CD14-positive monocyte (primary cell): ENCODE measurements at regions not wholly inside any gene's neighbourhood (a gene's known extent, or its start where the extent isn't known, plus 50 kb on each side); places are given as distances from the start of the nearest gene placed in this dataset.

Source experiments
- DNase-seq, 3 donors: peaks; one replicate each; pipeline ENCODE4 v3.0.0-alpha.2; 2011 to 2022
- H2AFZ ChIP-seq: 2 replicates; pipeline ENCODE4 v1.6.0; 2012; ENCODE audit warnings: mild to moderate bottlenecking, low read depth, low read length, inconsistent platforms; ENCODE audit not compliant: insufficient read depth, poor library complexity, severe bottlenecking
- H3K27ac ChIP-seq, 2 donors: 1 replicate in 1 of 2; 2 replicates in 1 of 2; pipeline ENCODE4 v1.5.1; 2012 to 2013; ENCODE audit warnings: low read length in 2 of 2, control low read depth in 1 of 2, inconsistent platforms in 1 of 2, low read depth in 1 of 2, mild to moderate bottlenecking in 1 of 2
- H3K27me3 ChIP-seq, 2 donors: one replicate each; pipeline versions ENCODE4 v1.6.0 to v1.6.1; 2011 to 2013; ENCODE audit warnings: low read length in 2 of 2; ENCODE audit not compliant: control insufficient read depth in 2 of 2, insufficient read depth in 2 of 2
- H3K36me3 ChIP-seq, 2 donors: replicated peaks in 1 of 2; 1 replicate in 1 of 2; 2 replicates in 1 of 2; pipeline versions ENCODE4 v1.5.1 to v1.6.1; 2012 to 2013; ENCODE audit warnings: low read length in 2 of 2, control low read depth in 1 of 2, inconsistent platforms in 1 of 2, mild to moderate bottlenecking in 1 of 2; ENCODE audit not compliant: insufficient read depth in 2 of 2, control insufficient read depth in 1 of 2
- H3K4me1 ChIP-seq, 2 donors: 1 replicate in 1 of 2; 2 replicates in 1 of 2; pipeline versions ENCODE4 v1.5.1 to v1.6.1; 2012 to 2013; ENCODE audit warnings: low read length in 2 of 2, control low read depth in 1 of 2, inconsistent platforms in 1 of 2, mild to moderate bottlenecking in 1 of 2, moderate library complexity in 1 of 2; ENCODE audit not compliant: insufficient read depth in 2 of 2, control insufficient read depth in 1 of 2
- H3K4me2 ChIP-seq: replicated peaks from 2 replicates; pipeline ENCODE3; 2012; ENCODE audit warnings: low read length, moderate library complexity, mild to moderate bottlenecking; ENCODE audit not compliant: poor library complexity, severe bottlenecking; ENCODE audit errors: extremely low read depth
- H3K4me3 ChIP-seq, 3 experiments: fragments of 200-600 bp in 1 of 3; sonication (generic) in 1 of 3; replicated peaks in 1 of 3; 1 replicate in 2 of 3; 2 replicates in 1 of 3; pipeline ENCODE4 v1.5.1; 2011 to 2013; ENCODE audit warnings: low read length in 3 of 3, mild to moderate bottlenecking in 3 of 3, control low read depth in 2 of 3, low read depth in 2 of 3, inconsistent platforms in 1 of 3, moderate library complexity in 1 of 3
- H3K79me2 ChIP-seq: 2 replicates; pipeline ENCODE4 v1.6.0; 2012; ENCODE audit warnings: mild to moderate bottlenecking, control low read depth, inconsistent platforms, low read length, moderate library complexity; ENCODE audit not compliant: insufficient read depth
- H3K9ac ChIP-seq: 2 replicates; pipeline ENCODE4 v1.6.0; 2017; ENCODE audit warnings: low read length, mild to moderate bottlenecking; ENCODE audit not compliant: insufficient read depth, poor library complexity, severe bottlenecking
- H3K9me3 ChIP-seq, 2 donors: replicated peaks in 1 of 2; 1 replicate in 1 of 2; 2 replicates in 1 of 2; pipeline versions ENCODE4 v1.5.1 to v1.6.1; 2012 to 2013; ENCODE audit warnings: low read length in 2 of 2, control low read depth in 1 of 2; ENCODE audit not compliant: control insufficient read depth in 1 of 2, insufficient read depth in 1 of 2
- H4K20me1 ChIP-seq: 2 replicates; pipeline ENCODE4 v1.6.0; 2012; ENCODE audit warnings: mild to moderate bottlenecking, low read length, control low read depth, moderate library complexity; ENCODE audit not compliant: insufficient read depth
- H3K27ac Mint-ChIP-seq, 7 donors: one replicate each; pipeline ENCODE4 v1.8.0; 2020; ENCODE audit warnings: mild to moderate bottlenecking in 7 of 7, mixed read lengths in 7 of 7, moderate library complexity in 6 of 7, inconsistent platforms in 2 of 7
- H3K27me3 Mint-ChIP-seq, 3 donors: one replicate each; pipeline ENCODE4 v1.8.0; 2021 to 2022; ENCODE audit warnings: low read depth in 3 of 3, mild to moderate bottlenecking in 3 of 3, mixed read lengths in 3 of 3, moderate library complexity in 3 of 3, inconsistent platforms in 1 of 3
- H3K36me3 Mint-ChIP-seq, 2 donors: one replicate each; pipeline ENCODE4 v1.8.0; 2020; ENCODE audit warnings: mixed read lengths in 2 of 2, inconsistent platforms in 1 of 2, mild to moderate bottlenecking in 1 of 2
- H3K4me1 Mint-ChIP-seq: one replicate; pipeline ENCODE4 v1.8.0; 2020; ENCODE audit warnings: mild to moderate bottlenecking, mixed read lengths
- H3K4me3 Mint-ChIP-seq, 2 donors: one replicate each; pipeline ENCODE4 v1.8.0; 2020; ENCODE audit warnings: mild to moderate bottlenecking in 2 of 2, mixed read lengths in 2 of 2, moderate library complexity in 1 of 2
- H3K9me3 Mint-ChIP-seq, 7 donors: one replicate each; pipeline ENCODE4 v1.8.0; 2020 to 2022; ENCODE audit warnings: mixed read lengths in 7 of 7, mild to moderate bottlenecking in 6 of 7, moderate library complexity in 6 of 7, inconsistent platforms in 2 of 7
- WGBS: methylation state at CpG from one replicate; pipeline ENCODE4 v1.1.5; 2013; ENCODE audit warnings: missing lambda C conversion rate; ENCODE audit not compliant: insufficient coverage; 5-methylcytosine and 5-hydroxymethylcytosine counted together
- intact Hi-C, 2 donors: fragments of 100-400 bp; cut with micrococcal nuclease; formaldehyde crosslinking; loops; one replicate each; pipeline versions ENCODE4 v1.15.0 to v1.15.1; 2023
- TF ChIP-seq, protein P1 (sequence below): fragments of 200-600 bp; IDR thresholded peaks from one replicate; pipeline ENCODE4 v1.8.0; 2022; ENCODE audit warnings: antibody characterized with exemption, mild to moderate bottlenecking

DNA sequence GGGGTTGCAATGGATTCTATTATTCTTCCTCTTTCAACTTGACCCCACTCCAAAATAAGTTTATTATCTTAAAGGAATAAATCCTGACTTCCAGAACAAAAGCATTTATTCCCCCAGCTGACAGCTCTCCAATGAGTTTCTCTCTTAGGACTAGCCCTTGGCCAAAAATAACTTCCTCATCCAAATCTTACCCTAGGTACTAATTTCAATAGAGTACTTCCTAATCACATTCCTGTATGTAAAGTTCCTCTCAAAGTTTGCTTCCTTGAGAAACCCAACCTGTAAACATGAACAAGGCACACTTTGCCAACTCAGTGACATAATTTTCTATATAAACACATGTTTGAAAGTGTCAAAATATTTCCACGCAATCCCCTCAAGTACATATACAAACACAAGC lies 671.2 kb upstream of the GALNTL6 start:
- Histone ChIP-seq H4K20me1 (no peaks in the 10 kb centered on the region), H3K9me3 (no peaks in the 10 kb centered on the region), H3K27me3 (no peaks in the 10 kb centered on the region), H3K79me2 (no peaks in the 10 kb centered on the region), H3K4me1 (no peaks in the 10 kb centered on the region), H2AFZ (no peak overlapping the region), H3K4me3 (no peak overlapping the region), H3K9ac (no peak overlapping the region), H3K4me2 (no peak overlapping the region), H3K36me3 (no peaks in the 10 kb centered on the region), H3K27ac (no peak overlapping the region)
- TF ChIP-seq, protein P1, sequence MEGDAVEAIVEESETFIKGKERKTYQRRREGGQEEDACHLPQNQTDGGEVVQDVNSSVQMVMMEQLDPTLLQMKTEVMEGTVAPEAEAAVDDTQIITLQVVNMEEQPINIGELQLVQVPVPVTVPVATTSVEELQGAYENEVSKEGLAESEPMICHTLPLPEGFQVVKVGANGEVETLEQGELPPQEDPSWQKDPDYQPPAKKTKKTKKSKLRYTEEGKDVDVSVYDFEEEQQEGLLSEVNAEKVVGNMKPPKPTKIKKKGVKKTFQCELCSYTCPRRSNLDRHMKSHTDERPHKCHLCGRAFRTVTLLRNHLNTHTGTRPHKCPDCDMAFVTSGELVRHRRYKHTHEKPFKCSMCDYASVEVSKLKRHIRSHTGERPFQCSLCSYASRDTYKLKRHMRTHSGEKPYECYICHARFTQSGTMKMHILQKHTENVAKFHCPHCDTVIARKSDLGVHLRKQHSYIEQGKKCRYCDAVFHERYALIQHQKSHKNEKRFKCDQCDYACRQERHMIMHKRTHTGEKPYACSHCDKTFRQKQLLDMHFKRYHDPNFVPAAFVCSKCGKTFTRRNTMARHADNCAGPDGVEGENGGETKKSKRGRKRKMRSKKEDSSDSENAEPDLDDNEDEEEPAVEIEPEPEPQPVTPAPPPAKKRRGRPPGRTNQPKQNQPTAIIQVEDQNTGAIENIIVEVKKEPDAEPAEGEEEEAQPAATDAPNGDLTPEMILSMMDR: no peak
- Mint-ChIP-seq H3K4me1 (no peaks in the 10 kb centered on the region), H3K27ac (no peak overlapping the region), H3K27me3 (no peaks in the 10 kb centered on the region), H3K9me3 (peaks cover 0 to 7% (median 2%) of the 10 kb centered on the region in 7 donors), H3K36me3 (no peaks in the 10 kb centered on the region), H3K4me3 (no peak overlapping the region)
- no CpG with 5 or more reads among the region's 1 CpG for WGBS
- intact Hi-C loops: no loop called here
- no peak for DNase-seq

DNA sequence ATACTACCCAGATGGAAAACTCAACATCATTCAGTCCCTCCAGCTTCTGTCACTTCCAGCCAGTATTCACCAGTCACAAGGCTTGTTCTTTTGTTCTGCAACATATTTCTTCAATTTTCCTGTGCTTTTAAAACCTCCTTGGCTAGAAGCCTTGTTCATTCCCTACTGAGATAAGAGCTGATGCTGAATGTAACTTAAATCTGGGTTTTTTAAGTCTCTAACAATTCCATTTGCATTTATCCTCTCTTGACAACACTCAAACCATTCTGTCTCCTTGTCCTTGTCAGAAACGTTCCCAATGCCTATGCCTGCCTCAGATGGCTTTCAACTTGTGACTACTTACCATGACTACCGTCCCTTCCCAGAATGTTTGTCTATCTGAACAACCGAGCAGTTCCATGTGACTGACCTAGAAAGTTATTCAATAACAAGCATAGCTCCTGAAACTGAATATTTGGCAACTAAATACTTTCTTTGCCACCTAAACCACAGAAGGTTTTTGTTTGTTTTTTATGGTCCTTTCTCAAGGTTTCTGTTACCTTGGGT lies 682.9 kb upstream of the GALNTL6 start:
- H3K36me3 Mint-ChIP-seq: no peaks in the 10 kb centered on the region
- Histone ChIP-seq H2AFZ (no peak overlapping the region), H3K9ac (no peak overlapping the region), H4K20me1 (no peaks in the 10 kb centered on the region), H3K4me3 (no peak overlapping the region), H3K36me3 (no peaks in the 10 kb centered on the region), H3K4me2 (no peak overlapping the region), H3K79me2 (no peaks in the 10 kb centered on the region), H3K27me3 (no peaks in the 10 kb centered on the region), H3K4me1 (no peaks in the 10 kb centered on the region), H3K27ac (no peak overlapping the region), H3K9me3 (peaks cover 0 to 3% of the 10 kb centered on the region in 2 donors)
- no peak overlapping the region for H3K4me3 Mint-ChIP-seq
- TF ChIP-seq, protein P1: no peak
- whole genome bisulfite sequencing: 81% methylated on average over 2 of the region's 3 CpGs
- H3K27ac Mint-ChIP-seq: no peak overlapping the region
- intact Hi-C loops: no loop called here
- no peaks in the 10 kb centered on the region for H3K27me3 Mint-ChIP-seq
- H3K4me1 Mint-ChIP-seq: no peaks in the 10 kb centered on the region
- DNase-seq: no peak
- peaks cover 0 to 3% (median 0%) of the 10 kb centered on the region in 7 donors for H3K9me3 Mint-ChIP-seq
